Fibroblast of villous mesenchyme (primary cell): ENCODE measurements at regions not wholly inside any gene's neighbourhood (a gene's known extent, or its start where the extent isn't known, plus 50 kb on each side); places are given as distances from the start of the nearest gene placed in this dataset.

Source experiments
- DNase-seq: peaks from one replicate; pipeline ENCODE4 v3.0.0-alpha.2; 2010; ENCODE audit warnings: low read depth
- H3K4me3 ChIP-seq: 2 replicates; pipeline ENCODE4 v1.5.1; 2011; ENCODE audit warnings: low read depth, mild to moderate bottlenecking, low read length
- CTCF ChIP-seq: IDR thresholded peaks from 2 replicates; pipeline ENCODE4 v1.5.1; 2012; ENCODE audit warnings: low read depth, mild to moderate bottlenecking, low read length; ENCODE audit not compliant: insufficient read depth

- DNase-seq: no peak
- TF ChIP-seq CTCF: no peak
These were observed 91.1 kb downstream of the MRPL14 start for GRCh38 chr6:44036196-44036595.

GRCh38 chr6:44035621-44036020 lies 91.6 kb downstream of the MRPL14 start:
- peak; percentile 49 for DNase-seq
- TF ChIP-seq CTCF: no peak
- H3K4me3 ChIP-seq: no peak overlapping the region

More at GRCh38 chr6:44036196-44036595, 91.1 kb downstream of the MRPL14 start:
- no peak overlapping the region for H3K4me3 ChIP-seq

GRCh38 chr6:44034931-44035345 lies 92.3 kb downstream of the MRPL14 start:
- no peak for TF ChIP-seq CTCF
- H3K4me3 ChIP-seq: no peak overlapping the region
- no peak for DNase-seq

GRCh38 chr6:44034391-44034861 lies 92.8 kb downstream of the MRPL14 start:
- DNase-seq: no peak
- no peak overlapping the region for H3K4me3 ChIP-seq
- TF ChIP-seq CTCF: no peak

- DNase-seq: no peak
- H3K4me3 ChIP-seq: no peak overlapping the region
- no peak for TF ChIP-seq CTCF
These were observed 96.3 kb downstream of the MRPL14 start for GRCh38 chr6:44030812-44031454.

GRCh38 chr6:44029444-44030185 lies 97.6 kb downstream of the MRPL14 start:
- DNase-seq: no peak
- TF ChIP-seq CTCF: no peak
- no peak overlapping the region for H3K4me3 ChIP-seq
